ENCODE measurements at regions not wholly inside any gene's neighbourhood (a gene's known extent, or its start where the extent isn't known, plus 50 kb on each side); places are given as distances from the start of the nearest gene placed in this dataset.

DNA sequence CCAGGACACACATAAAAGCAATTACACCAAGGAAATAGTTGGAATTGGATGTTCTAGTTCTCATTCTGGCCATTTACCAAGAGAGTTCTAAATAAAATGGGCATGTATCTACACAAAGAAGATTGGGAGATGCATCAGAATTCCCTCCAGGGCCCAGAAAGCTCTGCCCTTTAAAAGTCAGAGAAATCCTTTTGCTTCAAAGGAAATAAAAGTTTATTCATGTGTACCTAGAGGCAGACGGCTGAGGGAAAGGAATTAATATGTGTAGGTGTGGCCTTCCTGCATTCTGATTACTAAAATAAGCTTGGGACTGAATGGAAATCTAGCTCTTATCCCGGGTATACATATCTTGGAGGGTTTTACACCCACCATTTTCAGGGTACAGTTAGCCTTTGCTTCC, 719.4 kb downstream of the SEMA5A start:
- TF ChIP-seq, protein P1, sequence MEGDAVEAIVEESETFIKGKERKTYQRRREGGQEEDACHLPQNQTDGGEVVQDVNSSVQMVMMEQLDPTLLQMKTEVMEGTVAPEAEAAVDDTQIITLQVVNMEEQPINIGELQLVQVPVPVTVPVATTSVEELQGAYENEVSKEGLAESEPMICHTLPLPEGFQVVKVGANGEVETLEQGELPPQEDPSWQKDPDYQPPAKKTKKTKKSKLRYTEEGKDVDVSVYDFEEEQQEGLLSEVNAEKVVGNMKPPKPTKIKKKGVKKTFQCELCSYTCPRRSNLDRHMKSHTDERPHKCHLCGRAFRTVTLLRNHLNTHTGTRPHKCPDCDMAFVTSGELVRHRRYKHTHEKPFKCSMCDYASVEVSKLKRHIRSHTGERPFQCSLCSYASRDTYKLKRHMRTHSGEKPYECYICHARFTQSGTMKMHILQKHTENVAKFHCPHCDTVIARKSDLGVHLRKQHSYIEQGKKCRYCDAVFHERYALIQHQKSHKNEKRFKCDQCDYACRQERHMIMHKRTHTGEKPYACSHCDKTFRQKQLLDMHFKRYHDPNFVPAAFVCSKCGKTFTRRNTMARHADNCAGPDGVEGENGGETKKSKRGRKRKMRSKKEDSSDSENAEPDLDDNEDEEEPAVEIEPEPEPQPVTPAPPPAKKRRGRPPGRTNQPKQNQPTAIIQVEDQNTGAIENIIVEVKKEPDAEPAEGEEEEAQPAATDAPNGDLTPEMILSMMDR (conservative IDR thresholded peaks at IDR 0.05; ENCODE audit: low read length) = no peak
- no peak for TF ChIP-seq EZH2phosphoT487 (IDR thresholded peaks at IDR 0.05; ENCODE audit: borderline replicate concordance, low read depth, low read length)
